Esophagus (tissue), 2 donors: ENCODE measurements at regions not wholly inside any gene's neighbourhood (a gene's known extent, or its start where the extent isn't known, plus 50 kb on each side); places are given as distances from the start of the nearest gene placed in this dataset.
A peak's percentile ranks its signal among the peaks of the same experiment; 100 is the strongest.

Experiments used
- H3K27ac ChIP-seq, 2 donors: one replicate each; pipeline ENCODE4 v1.5.1; 2013; ENCODE audit warnings: low read depth in 2 of 2, mild to moderate bottlenecking in 2 of 2, inconsistent platforms in 1 of 2, low read length in 1 of 2, moderate library complexity in 1 of 2
- H3K27me3 ChIP-seq, 2 donors: one replicate each; pipeline ENCODE4 v1.6.1; 2013; ENCODE audit warnings: low read length in 2 of 2, control low read depth in 1 of 2, mild to moderate bottlenecking in 1 of 2; ENCODE audit not compliant: insufficient read depth in 2 of 2, control insufficient read depth in 1 of 2
- H3K36me3 ChIP-seq, 2 donors: one replicate each; pipeline ENCODE4 v1.6.1; 2013; ENCODE audit warnings: low read length in 1 of 2; ENCODE audit not compliant: control insufficient read depth in 2 of 2, insufficient read depth in 2 of 2
- H3K4me1 ChIP-seq, 2 donors: one replicate each; pipeline ENCODE4 v1.6.1; 2013; ENCODE audit warnings: low read length in 1 of 2; ENCODE audit not compliant: control insufficient read depth in 2 of 2, insufficient read depth in 2 of 2
- H3K4me3 ChIP-seq, 2 donors: one replicate each; pipeline ENCODE4 v1.5.1; 2013; ENCODE audit warnings: low read length in 2 of 2, mild to moderate bottlenecking in 2 of 2, low read depth in 1 of 2, moderate library complexity in 1 of 2
- H3K9me3 ChIP-seq, 2 donors: one replicate each; pipeline ENCODE4 v1.6.1; 2013; ENCODE audit warnings: mild to moderate bottlenecking in 2 of 2, low read depth in 1 of 2, low read length in 1 of 2, moderate library complexity in 1 of 2; ENCODE audit not compliant: control insufficient read depth in 2 of 2, insufficient read depth in 1 of 2
- WGBS, 2 donors: extraction: QIAGEN DNeasy Blood & Tissue Kit; methylation state at CpG; one replicate each; pipeline ENCODE4 v1.1.7; 2013; 5-methylcytosine and 5-hydroxymethylcytosine counted together
- donor health status: healthy with polysubstance abuse.
- donor health status: Bipolar disorder and iron deficiency.

DNA sequence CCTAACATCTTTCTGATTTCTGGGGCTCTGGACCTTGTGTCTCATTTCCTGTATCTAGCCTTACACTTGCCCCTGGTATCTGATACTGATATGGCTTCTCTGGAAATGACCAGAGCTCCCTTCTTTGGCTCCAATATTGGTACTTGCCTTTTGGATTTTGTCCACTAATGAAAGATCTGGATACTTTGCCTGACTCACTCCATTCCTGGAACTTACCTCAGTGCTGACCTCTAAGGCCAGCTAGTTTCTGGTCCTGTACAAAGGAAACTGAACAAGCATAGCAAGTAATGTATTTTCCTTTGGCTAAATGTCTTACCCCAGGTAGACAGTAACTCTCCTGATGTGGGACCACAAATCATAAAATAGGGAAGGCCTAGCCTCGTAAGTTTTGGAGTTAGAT lies 93.8 kb upstream of the SLC4A7 start:
- no peak overlapping the region for H3K4me3 ChIP-seq
- no peak overlapping the region for H3K27ac ChIP-seq
- WGBS, 2 donors, result 91 to 94% methylated on average over 1 of the region's 1 CpG
- H3K36me3 ChIP-seq, result no peaks in the 10 kb centered on the region
- H3K4me1 ChIP-seq, result peaks cover 0 to 2% of the 10 kb centered on the region in 2 donors
- no peaks in the 10 kb centered on the region for H3K9me3 ChIP-seq
- H3K27me3 ChIP-seq, result no peaks in the 10 kb centered on the region

- no peaks in the 10 kb centered on the region for H3K36me3 ChIP-seq
- H3K4me1 ChIP-seq, result peaks cover 0 to 2% of the 10 kb centered on the region in 2 donors
- no peak overlapping the region for H3K27ac ChIP-seq
- no peaks in the 10 kb centered on the region for H3K9me3 ChIP-seq
- 69 to 70% methylated on average over 5 of the region's 5 CpGs for WGBS, 2 donors
- H3K27me3 ChIP-seq, result no peaks in the 10 kb centered on the region
- H3K4me3 ChIP-seq, result no peak overlapping the region
Observed at GRCh38 chr3:27577504-27577903, 93.3 kb upstream of the SLC4A7 start.

GRCh38 chr3:27576171-27576570 lies 92.0 kb upstream of the SLC4A7 start:
- H3K4me3 ChIP-seq, result no peak overlapping the region
- 79 to 83% methylated on average over 3 of the region's 3 CpGs for WGBS, 2 donors
- peaks cover 0 to 2% of the 10 kb centered on the region in 2 donors for H3K4me1 ChIP-seq
- no peak overlapping the region for H3K27ac ChIP-seq
- no peaks in the 10 kb centered on the region for H3K36me3 ChIP-seq
- no peaks in the 10 kb centered on the region for H3K27me3 ChIP-seq
- no peaks in the 10 kb centered on the region for H3K9me3 ChIP-seq

DNA sequence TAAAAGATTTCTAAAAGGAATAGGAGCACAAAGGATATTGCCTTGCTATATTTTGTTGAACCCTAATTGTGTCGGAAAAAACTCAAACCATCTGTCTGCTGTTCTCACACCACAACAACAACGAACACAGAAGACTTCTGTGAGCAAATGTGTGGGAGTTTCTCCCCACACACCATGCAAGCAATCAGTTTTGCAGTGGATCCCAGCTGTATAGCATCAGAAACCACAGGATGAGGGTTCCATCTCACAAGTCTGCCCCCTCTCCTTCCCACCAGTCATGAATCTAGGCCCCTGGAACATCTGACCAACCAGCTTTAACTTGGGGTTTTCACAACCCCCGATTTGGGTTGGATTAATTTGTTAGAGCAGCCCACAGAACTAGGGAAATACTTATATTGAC lies 91.3 kb upstream of the SLC4A7 start:
- Histone ChIP-seq H3K4me1 (peaks cover 0 to 4% of the 10 kb centered on the region in 2 donors), H3K27me3 (no peaks in the 10 kb centered on the region), H3K4me3 (no peak overlapping the region), H3K36me3 (no peaks in the 10 kb centered on the region), H3K9me3 (no peaks in the 10 kb centered on the region), H3K27ac (no peak overlapping the region)
- WGBS, 2 donors, result 64 to 72% methylated on average over 3 of the region's 3 CpGs

DNA sequence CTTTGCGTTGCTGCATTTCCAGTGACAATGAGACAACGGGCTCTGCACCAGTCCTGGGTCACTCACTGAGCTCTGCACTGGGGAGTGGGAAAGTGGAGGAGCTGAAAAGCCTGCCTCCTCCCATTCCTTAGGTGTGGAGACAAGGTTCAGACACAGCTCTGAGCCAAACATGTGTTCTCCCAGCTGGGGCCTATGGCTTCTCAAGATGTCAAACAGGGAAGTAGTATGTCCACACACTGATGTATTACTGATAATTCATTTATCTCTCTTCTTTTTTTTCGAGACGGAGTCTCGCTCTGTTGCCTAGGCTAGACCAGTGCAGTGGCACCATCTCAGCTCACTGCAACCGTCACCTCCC lies 90.2 kb upstream of the SLC4A7 start:
- Histone ChIP-seq H3K4me1 (peaks cover 0 to 4% of the 10 kb centered on the region in 2 donors), H3K4me3 (no peak overlapping the region), H3K36me3 (no peaks in the 10 kb centered on the region), H3K27me3 (no peaks in the 10 kb centered on the region), H3K9me3 (no peaks in the 10 kb centered on the region), H3K27ac (no peak overlapping the region)
- 91 to 95% methylated on average over 6 of the region's 6 CpGs for WGBS, 2 donors

DNA sequence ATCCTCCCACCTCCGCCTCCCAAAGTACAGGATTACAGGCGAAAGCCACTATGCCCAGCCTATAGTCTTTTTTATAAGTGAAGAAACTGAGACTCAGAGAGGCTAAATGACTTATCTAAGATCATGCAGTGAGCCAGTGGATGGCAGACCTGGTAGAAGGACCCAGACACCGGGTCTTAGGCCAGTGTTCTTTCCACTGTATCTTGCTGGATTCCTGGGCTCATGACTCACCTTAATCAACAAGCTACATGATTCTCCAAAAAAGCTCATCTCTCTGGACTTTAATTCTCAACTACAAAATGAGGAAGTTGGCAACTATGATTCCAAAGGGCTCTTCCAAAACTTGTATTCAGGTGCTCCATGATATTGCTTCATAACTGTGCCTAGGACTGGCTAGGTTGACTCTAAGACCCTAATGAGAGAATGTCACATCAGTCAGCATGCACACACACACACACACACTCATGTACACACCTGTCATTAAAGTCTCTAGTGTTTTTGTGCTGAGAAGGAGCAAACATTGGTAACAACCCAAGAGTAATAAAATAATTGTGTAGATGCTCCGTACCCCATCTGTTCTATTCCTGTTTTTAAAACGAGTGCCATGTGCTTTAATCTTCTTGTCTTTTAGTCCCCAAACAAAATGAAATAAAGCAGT lies 89.7 kb upstream of the SLC4A7 start:
- Histone ChIP-seq H3K9me3 (no peaks in the 10 kb centered on the region), H3K27ac (no peak overlapping the region), H3K4me3 (no peak overlapping the region), H3K4me1 (peaks cover 0 to 4% of the 10 kb centered on the region in 2 donors), H3K27me3 (no peaks in the 10 kb centered on the region), H3K36me3 (no peaks in the 10 kb centered on the region)
- WGBS, 2 donors, result 79 to 82% methylated on average over 5 of the region's 5 CpGs

DNA sequence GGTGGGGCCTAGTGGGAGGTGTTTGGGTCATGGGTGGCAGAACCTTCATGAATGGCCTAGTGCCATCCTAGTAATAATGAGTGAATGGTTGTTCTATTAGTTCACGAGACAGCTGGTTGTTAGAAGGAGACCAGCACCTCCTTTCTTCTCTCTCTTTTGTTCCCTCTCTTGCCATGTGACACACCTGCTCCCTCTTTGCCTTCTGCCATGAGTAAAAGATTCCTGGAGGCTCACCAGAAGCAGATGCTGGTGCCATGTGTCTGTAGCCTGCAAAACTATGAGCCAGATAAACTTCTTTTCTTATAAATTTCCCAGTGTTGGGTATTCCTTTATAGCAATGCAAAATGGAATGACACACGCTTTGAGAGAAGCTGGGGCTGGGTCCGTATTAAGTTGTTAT lies 89.0 kb upstream of the SLC4A7 start:
- Histone ChIP-seq H3K36me3 (no peaks in the 10 kb centered on the region), H3K9me3 (no peaks in the 10 kb centered on the region)
- 92 to 94% methylated on average over 3 of the region's 3 CpGs for WGBS, 2 donors

DNA sequence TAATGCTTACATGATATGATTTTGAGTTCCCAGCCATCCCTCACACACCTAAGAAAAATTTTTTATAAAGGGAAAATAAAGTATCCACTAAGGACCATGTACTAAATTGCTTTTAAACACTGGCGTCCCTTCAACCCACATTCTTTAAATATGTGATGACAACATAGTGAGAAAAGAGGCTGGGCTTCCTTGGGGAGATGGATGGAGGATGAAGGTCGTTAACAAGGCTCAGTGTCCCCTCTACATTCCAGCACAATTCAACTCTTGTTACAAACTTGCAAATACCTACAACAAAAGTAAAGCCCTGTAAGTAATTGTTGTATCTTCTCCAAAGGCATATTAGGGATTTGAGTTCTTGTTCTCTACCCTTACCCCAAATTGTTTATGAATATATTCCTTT lies 87.2 kb upstream of the SLC4A7 start:
- peaks cover 0 to 2% of the 10 kb centered on the region in 2 donors for H3K4me1 ChIP-seq
- H3K27ac ChIP-seq, result no peak overlapping the region
- H3K36me3 ChIP-seq, result no peaks in the 10 kb centered on the region
- H3K27me3 ChIP-seq, result no peaks in the 10 kb centered on the region
- H3K9me3 ChIP-seq, result no peaks in the 10 kb centered on the region
- WGBS, 2 donors, result 77 to 78% methylated on average over 2 of the region's 2 CpGs
- H3K4me3 ChIP-seq, result no peak overlapping the region

More for the DNA sequence above, 89.0 kb upstream of the SLC4A7 start:
- Histone ChIP-seq H3K27ac (no peak overlapping the region), H3K4me3 (no peak overlapping the region), H3K27me3 (no peaks in the 10 kb centered on the region), H3K4me1 (peaks cover 0 to 4% of the 10 kb centered on the region in 2 donors)

GRCh38 chr3:27570421-27571106 lies 86.4 kb upstream of the SLC4A7 start:
- WGBS, 2 donors, result 53 to 65% methylated on average over 4 of the region's 4 CpGs
- Histone ChIP-seq H3K4me3 (no peak overlapping the region), H3K4me1 (peaks cover 0 to 2% of the 10 kb centered on the region in 2 donors), H3K9me3 (no peaks in the 10 kb centered on the region), H3K27ac (peak overlapping the region in 1 of 2 donors; percentile 28), H3K27me3 (no peaks in the 10 kb centered on the region), H3K36me3 (no peaks in the 10 kb centered on the region)

GRCh38 chr3:27568393-27568792 lies 84.2 kb upstream of the SLC4A7 start:
- H3K36me3 ChIP-seq, result no peaks in the 10 kb centered on the region
- H3K9me3 ChIP-seq, result no peaks in the 10 kb centered on the region
- H3K27ac ChIP-seq, result no peak overlapping the region
- H3K27me3 ChIP-seq, result no peaks in the 10 kb centered on the region
- no peak overlapping the region for H3K4me3 ChIP-seq
- 21 to 41% methylated on average over 5 of the region's 5 CpGs for WGBS, 2 donors
- H3K4me1 ChIP-seq, result peaks cover 0 to 2% of the 10 kb centered on the region in 2 donors
